Keratinocyte (primary cell): ENCODE measurements at regions not wholly inside any gene's neighbourhood (a gene's known extent, or its start where the extent isn't known, plus 50 kb on each side); places are given as distances from the start of the nearest gene placed in this dataset.

Experiments
- CTCF ChIP-seq, 3 experiments: IDR thresholded peaks in 1 of 3; conservative IDR thresholded peaks in 1 of 3; optimal IDR thresholded peaks in 1 of 3; 2 replicates in 2 of 3; 3 replicates in 1 of 3; pipeline versions ENCODE3 to v1.5.1; 2011; ENCODE audit warnings: low read length in 3 of 3, mild to moderate bottlenecking in 3 of 3, moderate library complexity in 2 of 3, control low read depth in 1 of 3, inconsistent platforms in 1 of 3; ENCODE audit not compliant: insufficient read depth in 2 of 3; ENCODE audit errors: extremely low read depth in 1 of 3
- EZH2 ChIP-seq: IDR thresholded peaks from one replicate; pipeline ENCODE4 v1.6.1; 2012; ENCODE audit warnings: inconsistent platforms, mild to moderate bottlenecking, low read length, moderate library complexity

DNA sequence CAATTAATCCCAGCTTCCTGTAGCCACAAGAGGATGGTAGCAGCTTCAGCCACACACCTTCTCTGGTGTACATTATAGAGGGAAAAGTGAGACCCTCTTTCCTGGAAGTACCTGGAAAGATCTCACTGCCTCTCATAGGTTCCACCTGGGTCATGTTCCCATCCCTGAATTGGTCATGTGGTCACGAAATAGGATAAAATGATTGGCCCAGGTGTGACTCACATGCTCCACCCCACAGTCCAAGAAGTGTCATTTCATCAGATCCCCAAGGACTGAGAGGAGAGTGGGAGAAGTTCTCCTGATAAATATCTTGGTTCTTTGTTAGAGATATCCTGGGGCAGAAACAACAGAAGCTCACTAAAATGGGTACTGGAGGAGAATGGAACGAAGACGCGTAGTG is 142.4 kb downstream of the QRSL1 start:
- TF ChIP-seq CTCF (optimal IDR thresholded peaks at IDR 0.05 in 1 of 3, IDR thresholded peaks at IDR 0.05 in 1 of 3, conservative IDR thresholded peaks at IDR 0.05 in 1 of 3; ENCODE audit: extremely low read depth in 1 of 3, insufficient read depth in 2 of 3, low read length in 3 of 3) (no peak), EZH2 (no peak)
